GM19193 (cell line): ENCODE measurements at regions not wholly inside any gene's neighbourhood (a gene's known extent, or its start where the extent isn't known, plus 50 kb on each side); places are given as distances from the start of the nearest gene placed in this dataset.

Source experiments
- POLR2A ChIP-seq: IDR thresholded peaks from 4 replicates; pipeline ENCODE4 v1.6.1; 2011; ENCODE audit not compliant: insufficient read depth, insufficient read length; ENCODE audit errors: extremely low read depth

GRCh38 chr12:92028441-92028709 is 117.3 kb downstream of the BTG1 start:
- no peak for TF ChIP-seq POLR2A

- no peak for TF ChIP-seq POLR2A
Measured at GRCh38 chr12:92027701-92028440, 117.8 kb downstream of the BTG1 start.

DNA sequence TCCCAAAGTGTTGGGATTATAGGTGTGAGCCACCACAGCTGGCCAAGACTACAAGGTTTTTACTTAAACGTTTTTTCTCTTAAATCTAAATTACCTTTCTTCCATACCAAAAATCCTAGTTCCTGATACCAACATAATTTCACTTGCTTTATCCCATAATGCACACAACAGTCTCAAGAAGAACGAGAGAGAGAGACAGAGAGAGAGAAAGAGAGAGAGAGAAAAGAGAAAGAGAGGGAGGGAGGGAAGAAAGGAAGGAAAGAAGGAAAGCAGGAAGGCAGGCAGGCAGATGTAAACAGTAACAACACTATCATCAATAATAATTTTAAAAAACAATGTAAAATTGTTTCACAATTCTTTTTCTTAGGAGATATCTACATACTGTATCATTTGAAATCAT is 118.4 kb downstream of the BTG1 start:
- TF ChIP-seq POLR2A, result no peak

DNA sequence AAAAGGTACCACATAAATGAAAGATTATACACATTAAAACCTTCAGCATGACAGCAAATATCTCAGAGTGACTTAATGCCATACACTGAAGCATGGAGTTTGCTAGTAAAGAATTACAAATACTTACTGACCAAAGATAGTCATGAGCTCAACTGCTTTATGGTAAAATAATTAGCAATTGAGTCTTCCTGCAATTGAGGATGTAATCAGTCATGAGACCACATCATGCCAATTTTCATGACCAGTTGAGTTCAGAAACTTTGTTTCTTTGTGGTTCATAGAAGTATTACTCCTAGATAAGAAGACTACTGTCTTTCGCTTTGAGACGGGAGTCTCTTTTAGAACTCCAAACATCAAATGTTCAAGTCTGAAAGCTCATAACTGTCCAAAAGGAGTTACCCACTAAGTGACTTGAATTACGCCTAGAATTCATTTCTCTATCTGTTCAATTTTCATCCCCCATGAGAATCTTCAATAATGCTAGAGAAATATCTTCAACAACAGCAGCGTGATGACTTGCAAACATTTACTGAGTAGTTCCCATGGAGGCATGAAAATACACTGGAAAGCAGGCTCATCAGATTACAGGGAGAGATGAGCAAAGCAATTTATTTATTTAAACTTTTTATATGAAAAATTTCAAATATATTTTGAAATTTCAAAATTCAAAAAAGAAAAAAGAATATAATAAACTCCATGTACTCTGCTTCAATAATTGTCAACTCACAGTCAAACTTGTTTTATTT is 120.0 kb downstream of the BTG1 start:
- no peak for TF ChIP-seq POLR2A

DNA sequence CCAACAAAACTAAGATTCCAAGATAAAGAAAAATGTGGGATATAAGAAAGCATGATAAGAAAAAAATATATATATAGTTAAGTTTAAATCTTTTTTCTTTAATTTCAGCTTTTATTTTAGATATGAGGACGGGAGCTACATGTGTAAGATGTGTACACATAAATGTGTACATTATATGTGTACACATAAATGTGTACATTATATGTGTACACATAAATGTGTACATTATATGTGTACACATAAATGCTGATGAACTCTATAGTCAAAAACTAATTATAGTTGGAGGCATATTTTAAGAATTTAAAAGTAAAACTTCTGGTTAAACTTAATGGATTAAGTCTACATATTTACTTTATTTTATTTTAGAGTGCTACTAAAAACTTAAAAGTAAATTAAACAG is 123.6 kb downstream of the BTG1 start:
- no peak for TF ChIP-seq POLR2A

GRCh38 chr12:92021666-92022035 is 124.0 kb downstream of the BTG1 start:
- TF ChIP-seq POLR2A, result no peak

GRCh38 chr12:92020983-92021665 is 124.5 kb downstream of the BTG1 start:
- TF ChIP-seq POLR2A, result no peak

DNA sequence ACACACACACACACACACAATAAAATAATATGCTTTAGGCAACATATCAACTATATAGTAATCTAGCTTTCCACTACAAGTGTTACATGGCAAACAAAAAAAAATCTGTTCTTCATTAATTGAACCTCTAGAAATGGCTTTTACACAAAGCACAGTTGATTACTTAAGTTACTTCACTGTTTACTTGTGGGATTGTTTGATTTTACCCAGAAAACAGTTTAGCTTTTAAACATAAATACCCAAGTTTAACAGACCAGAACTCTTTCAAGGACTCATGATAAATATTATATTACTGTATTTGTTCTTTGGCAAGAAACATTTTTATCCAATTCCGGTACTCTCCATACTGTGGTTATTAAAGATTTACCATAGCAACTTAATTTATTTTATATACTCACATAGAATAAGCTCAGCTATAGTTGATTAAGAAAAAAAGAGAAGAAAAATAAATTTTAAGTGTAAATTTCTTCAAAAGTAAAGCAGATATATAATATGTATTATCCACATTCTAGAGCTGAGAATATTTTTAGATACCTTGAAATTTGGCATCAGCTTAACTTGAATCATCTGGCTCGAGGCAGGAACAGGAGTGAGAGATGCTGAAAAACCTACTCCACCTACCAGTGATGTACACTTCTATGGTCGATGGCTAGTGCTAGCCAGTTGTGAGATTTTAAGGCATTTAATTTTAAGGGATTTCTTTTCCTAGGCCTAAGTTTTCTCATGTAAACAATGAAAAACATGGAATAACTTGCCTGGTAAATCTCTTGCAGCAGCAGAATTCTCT is 126.0 kb downstream of the BTG1 start:
- no peak for TF ChIP-seq POLR2A

DNA sequence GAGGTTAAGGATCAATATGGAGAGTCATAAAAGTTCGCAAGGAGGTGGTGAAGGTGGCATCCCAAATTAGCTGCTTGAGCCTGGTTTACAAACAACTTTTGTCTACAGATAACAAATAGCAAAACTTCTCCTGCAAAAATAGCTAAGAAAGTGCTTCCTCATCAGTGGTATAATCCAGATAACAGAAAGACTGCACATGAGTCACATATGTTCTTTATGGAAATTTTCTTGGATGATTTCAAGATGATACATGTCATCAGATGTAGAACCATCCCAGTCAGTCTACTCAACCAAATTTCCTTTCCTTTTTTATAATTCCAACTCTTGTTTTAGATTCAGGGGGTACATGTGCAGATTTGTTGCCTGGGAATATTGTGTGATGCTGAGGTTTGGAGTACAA is 133.0 kb downstream of the BTG1 start:
- TF ChIP-seq POLR2A, result no peak

- TF ChIP-seq POLR2A, result no peak
Measured at GRCh38 chr12:92010853-92011701, 134.6 kb downstream of the BTG1 start.

GRCh38 chr12:92010368-92010767 is 135.3 kb downstream of the BTG1 start:
- TF ChIP-seq POLR2A, result no peak

- TF ChIP-seq POLR2A, result no peak
Measured at GRCh38 chr12:92008345-92008744, 137.3 kb downstream of the BTG1 start.

DNA sequence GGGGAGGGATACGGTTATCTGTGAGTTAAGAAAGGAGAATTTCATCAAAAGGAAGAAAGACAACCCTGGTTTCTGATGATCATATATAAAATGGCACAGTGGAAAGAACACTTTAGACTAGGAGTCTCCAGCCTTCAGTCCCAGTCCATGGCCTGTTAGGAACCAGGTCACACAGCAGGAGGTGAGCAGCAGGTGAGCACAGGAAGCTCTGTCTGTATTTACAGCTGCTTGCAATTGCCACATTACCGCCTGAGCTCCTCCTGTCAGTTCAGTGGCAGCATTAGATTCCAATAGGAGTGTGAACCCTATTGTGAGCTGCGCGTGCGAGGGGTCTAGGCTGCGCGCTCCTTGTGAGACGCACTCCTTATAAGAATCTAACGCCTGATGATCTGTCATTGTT is 137.9 kb downstream of the BTG1 start:
- TF ChIP-seq POLR2A, result no peak

DNA sequence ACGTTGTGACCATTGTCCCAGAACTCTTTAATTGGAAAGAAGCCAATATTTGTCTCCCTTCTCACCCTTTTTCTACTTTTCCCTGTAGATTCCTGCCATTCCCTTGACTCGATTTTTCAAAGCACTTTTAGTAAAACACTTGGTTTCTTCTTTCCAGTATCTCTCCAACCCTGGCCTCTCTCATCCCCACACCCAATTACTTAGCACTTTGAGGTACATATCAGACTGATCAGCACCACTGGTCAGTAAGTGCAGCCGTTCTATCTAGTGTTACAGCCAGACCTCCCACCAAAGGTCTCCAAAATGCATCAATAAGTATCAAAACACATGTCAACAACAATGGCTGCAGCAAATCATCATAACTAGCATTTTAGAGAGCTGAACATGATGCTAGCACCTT is 141.9 kb downstream of the BTG1 start:
- TF ChIP-seq POLR2A, result no peak

GRCh38 chr12:92002673-92003382 is 142.8 kb downstream of the BTG1 start:
- no peak for TF ChIP-seq POLR2A

GRCh38 chr12:92002195-92002649 is 143.4 kb downstream of the BTG1 start:
- TF ChIP-seq POLR2A, result no peak
